ENCODE measurements at regions not wholly inside any gene's neighbourhood (a gene's known extent, or its start where the extent isn't known, plus 50 kb on each side); places are given as distances from the start of the nearest gene placed in this dataset.
"Not testable (repeated sequence)": the region's sequence is repeated elsewhere in the genome, so short reads cannot be mapped to it uniquely, and the experiment has no call there.

DNA sequence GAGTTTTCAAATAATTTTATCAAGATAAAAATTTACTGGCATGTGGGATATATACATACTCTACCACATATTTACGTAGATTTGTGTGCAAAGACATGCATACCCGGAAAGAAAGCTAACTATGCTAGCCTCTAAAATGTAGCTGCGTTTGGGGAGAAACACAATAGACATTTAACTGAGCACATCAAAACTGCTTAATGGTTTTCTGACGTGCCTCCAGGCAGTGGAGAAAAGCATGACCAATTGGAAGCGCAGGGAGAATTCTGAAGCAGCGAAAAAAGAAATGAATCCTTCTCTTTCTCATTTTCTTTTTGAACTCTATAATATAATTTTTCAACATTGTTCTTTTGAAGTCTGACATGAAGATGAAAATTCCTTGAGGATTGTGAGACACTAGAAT is 60.3 kb upstream of the LYZL1 start (continued):
- TF ChIP-seq, protein P1, sequence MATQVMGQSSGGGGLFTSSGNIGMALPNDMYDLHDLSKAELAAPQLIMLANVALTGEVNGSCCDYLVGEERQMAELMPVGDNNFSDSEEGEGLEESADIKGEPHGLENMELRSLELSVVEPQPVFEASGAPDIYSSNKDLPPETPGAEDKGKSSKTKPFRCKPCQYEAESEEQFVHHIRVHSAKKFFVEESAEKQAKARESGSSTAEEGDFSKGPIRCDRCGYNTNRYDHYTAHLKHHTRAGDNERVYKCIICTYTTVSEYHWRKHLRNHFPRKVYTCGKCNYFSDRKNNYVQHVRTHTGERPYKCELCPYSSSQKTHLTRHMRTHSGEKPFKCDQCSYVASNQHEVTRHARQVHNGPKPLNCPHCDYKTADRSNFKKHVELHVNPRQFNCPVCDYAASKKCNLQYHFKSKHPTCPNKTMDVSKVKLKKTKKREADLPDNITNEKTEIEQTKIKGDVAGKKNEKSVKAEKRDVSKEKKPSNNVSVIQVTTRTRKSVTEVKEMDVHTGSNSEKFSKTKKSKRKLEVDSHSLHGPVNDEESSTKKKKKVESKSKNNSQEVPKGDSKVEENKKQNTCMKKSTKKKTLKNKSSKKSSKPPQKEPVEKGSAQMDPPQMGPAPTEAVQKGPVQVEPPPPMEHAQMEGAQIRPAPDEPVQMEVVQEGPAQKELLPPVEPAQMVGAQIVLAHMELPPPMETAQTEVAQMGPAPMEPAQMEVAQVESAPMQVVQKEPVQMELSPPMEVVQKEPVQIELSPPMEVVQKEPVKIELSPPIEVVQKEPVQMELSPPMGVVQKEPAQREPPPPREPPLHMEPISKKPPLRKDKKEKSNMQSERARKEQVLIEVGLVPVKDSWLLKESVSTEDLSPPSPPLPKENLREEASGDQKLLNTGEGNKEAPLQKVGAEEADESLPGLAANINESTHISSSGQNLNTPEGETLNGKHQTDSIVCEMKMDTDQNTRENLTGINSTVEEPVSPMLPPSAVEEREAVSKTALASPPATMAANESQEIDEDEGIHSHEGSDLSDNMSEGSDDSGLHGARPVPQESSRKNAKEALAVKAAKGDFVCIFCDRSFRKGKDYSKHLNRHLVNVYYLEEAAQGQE (IDR thresholded peaks at IDR 0.05), result no peak
- TF ChIP-seq HNF4G (IDR thresholded peaks at IDR 0.05), result no peak
- TF ChIP-seq EGR1 (IDR thresholded peaks at IDR 0.05; ENCODE audit: low read depth in 2 of 2), result no peak
- TF ChIP-seq HNF4A (conservative IDR thresholded peaks at IDR 0.05), result no peak
- no peak for TF ChIP-seq SP1 (IDR thresholded peaks at IDR 0.05)
- TF ChIP-seq, protein P2, sequence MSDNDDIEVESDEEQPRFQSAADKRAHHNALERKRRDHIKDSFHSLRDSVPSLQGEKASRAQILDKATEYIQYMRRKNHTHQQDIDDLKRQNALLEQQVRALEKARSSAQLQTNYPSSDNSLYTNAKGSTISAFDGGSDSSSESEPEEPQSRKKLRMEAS (IDR thresholded peaks at IDR 0.05), result no peak
- no peak for TF ChIP-seq NR2F2 (IDR thresholded peaks at IDR 0.05)
- no peak for TF ChIP-seq YY1 (IDR thresholded peaks at IDR 0.05)
- no peak for TF ChIP-seq FOXA2 (IDR thresholded peaks at IDR 0.05)
- TF ChIP-seq JUND (IDR thresholded peaks at IDR 0.05), result no peak

DNA sequence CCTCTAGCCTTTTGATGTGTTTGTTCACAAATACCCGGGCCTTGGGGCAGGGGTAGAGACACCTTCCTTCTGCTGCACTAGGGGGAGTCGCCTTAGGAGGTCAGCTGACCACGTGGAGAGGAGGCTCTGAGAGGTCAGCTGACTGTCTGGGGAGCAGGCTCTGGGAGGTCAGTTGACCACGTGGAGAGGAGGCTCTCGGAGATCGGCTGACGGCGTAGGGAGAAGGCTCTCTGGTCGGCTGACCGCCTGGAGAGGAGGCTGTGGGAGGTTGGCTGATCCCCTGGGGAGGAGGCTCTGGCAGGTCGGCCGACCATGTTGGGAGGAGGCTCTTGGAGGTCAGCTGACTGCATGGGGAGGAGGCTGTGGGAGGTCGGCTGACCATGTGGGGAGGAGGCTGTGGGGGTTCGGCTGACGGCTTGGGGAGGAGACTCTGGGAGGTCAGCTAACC is 59.6 kb upstream of the LYZL1 start:
- TF ChIP-seq, protein P2 (IDR thresholded peaks at IDR 0.05), result no peak
- TF ChIP-seq HNF4G (IDR thresholded peaks at IDR 0.05) (no peak), JUND (IDR thresholded peaks at IDR 0.05) (no peak), RAD21 (IDR thresholded peaks at IDR 0.05) (no peak), RXRA (IDR thresholded peaks at IDR 0.05) (no peak), TAF1 (conservative IDR thresholded peaks at IDR 0.05) (no peak)
- TF ChIP-seq, protein P3, sequence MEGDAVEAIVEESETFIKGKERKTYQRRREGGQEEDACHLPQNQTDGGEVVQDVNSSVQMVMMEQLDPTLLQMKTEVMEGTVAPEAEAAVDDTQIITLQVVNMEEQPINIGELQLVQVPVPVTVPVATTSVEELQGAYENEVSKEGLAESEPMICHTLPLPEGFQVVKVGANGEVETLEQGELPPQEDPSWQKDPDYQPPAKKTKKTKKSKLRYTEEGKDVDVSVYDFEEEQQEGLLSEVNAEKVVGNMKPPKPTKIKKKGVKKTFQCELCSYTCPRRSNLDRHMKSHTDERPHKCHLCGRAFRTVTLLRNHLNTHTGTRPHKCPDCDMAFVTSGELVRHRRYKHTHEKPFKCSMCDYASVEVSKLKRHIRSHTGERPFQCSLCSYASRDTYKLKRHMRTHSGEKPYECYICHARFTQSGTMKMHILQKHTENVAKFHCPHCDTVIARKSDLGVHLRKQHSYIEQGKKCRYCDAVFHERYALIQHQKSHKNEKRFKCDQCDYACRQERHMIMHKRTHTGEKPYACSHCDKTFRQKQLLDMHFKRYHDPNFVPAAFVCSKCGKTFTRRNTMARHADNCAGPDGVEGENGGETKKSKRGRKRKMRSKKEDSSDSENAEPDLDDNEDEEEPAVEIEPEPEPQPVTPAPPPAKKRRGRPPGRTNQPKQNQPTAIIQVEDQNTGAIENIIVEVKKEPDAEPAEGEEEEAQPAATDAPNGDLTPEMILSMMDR (IDR thresholded peaks at IDR 0.05; ENCODE audit: low read depth, low read length, missing input control), result no peak
- TF ChIP-seq, protein P4, sequence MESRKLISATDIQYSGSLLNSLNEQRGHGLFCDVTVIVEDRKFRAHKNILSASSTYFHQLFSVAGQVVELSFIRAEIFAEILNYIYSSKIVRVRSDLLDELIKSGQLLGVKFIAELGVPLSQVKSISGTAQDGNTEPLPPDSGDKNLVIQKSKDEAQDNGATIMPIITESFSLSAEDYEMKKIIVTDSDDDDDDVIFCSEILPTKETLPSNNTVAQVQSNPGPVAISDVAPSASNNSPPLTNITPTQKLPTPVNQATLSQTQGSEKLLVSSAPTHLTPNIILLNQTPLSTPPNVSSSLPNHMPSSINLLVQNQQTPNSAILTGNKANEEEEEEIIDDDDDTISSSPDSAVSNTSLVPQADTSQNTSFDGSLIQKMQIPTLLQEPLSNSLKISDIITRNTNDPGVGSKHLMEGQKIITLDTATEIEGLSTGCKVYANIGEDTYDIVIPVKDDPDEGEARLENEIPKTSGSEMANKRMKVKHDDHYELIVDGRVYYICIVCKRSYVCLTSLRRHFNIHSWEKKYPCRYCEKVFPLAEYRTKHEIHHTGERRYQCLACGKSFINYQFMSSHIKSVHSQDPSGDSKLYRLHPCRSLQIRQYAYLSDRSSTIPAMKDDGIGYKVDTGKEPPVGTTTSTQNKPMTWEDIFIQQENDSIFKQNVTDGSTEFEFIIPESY (IDR thresholded peaks at IDR 0.05), result no peak
- TF ChIP-seq, protein P5, sequence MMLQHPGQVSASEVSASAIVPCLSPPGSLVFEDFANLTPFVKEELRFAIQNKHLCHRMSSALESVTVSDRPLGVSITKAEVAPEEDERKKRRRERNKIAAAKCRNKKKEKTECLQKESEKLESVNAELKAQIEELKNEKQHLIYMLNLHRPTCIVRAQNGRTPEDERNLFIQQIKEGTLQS (IDR thresholded peaks at IDR 0.05), result no peak
- TF ChIP-seq, protein P1 (IDR thresholded peaks at IDR 0.05), result no peak
- no peaks in the 10 kb centered on the region for H3K36me3 ChIP-seq (ENCODE audit: control insufficient read depth in 4 of 4, insufficient read depth in 3 of 4, low read depth in 1 of 4, low read length in 3 of 4)
- 86% methylated on average over 15 of the region's 15 CpGs for WGBS

DNA sequence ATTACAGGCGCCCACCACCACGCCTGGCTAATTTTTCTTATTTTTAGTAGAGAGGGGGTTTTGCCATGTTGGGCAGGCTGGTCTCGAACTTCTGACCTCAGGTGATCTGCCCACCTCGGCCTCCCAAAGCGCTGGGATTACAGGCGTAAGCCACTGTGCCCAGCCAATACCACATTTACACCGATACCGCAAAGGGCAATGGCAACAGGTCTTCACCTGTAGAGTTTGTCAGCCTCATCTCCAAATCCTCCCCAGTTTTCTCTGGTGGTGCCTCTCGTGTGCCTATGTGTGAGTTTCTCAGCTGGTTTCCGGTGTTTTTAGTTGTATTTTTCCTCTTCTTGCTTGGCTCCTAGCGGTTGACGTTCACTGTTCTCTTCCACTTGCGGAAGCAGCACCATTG is 52.0 kb upstream of the LYZL1 start:
- not testable (repeated sequence) for H3K27ac ChIP-seq (ENCODE audit: low read depth in 1 of 2, low read length in 2 of 2); H3K4me1 ChIP-seq (ENCODE audit: control insufficient read depth in 4 of 4, insufficient read depth in 4 of 4, low read length in 3 of 4); DNase-seq (ENCODE audit: low spot score); H3K9me3 ChIP-seq (ENCODE audit: control insufficient read depth in 4 of 4, low read length in 3 of 4); H3K4me3 ChIP-seq (ENCODE audit: low read depth in 1 of 3, low read length in 3 of 3); H3K9ac ChIP-seq (ENCODE audit: low read depth in 1 of 2, low read length in 2 of 2); H3K27me3 ChIP-seq (ENCODE audit: control insufficient read depth in 4 of 4, insufficient read depth in 4 of 4, low read length in 3 of 4); H3K36me3 ChIP-seq (ENCODE audit: control insufficient read depth in 4 of 4, insufficient read depth in 3 of 4, low read depth in 1 of 4, low read length in 3 of 4)
- WGBS, result 93% methylated on average over 13 of the region's 13 CpGs

More for the DNA sequence above, 59.6 kb upstream of the LYZL1 start:
- no peak overlapping the region for H3K4me3 ChIP-seq (ENCODE audit: low read depth in 1 of 3, low read length in 3 of 3)
- no peaks in the 10 kb centered on the region for H3K4me1 ChIP-seq (ENCODE audit: control insufficient read depth in 4 of 4, insufficient read depth in 4 of 4, low read length in 3 of 4)
- DNase-seq (ENCODE audit: low spot score), result no peak
- H3K9ac ChIP-seq (ENCODE audit: low read depth in 1 of 2, low read length in 2 of 2), result no peak overlapping the region
- H3K27me3 ChIP-seq (ENCODE audit: control insufficient read depth in 4 of 4, insufficient read depth in 4 of 4, low read length in 3 of 4), result peaks cover 0 to 1% (median 0%) of the 10 kb centered on the region in 4 donors
- H3K9me3 ChIP-seq (ENCODE audit: control insufficient read depth in 4 of 4, low read length in 3 of 4), result no peaks in the 10 kb centered on the region
- H3K27ac ChIP-seq (ENCODE audit: low read depth in 1 of 2, low read length in 2 of 2), result no peak overlapping the region
